ENCODE measurements at regions not wholly inside any gene's neighbourhood (a gene's known extent, or its start where the extent isn't known, plus 50 kb on each side); places are given as distances from the start of the nearest gene placed in this dataset.
A peak's percentile ranks its signal among the peaks of the same experiment; 100 is the strongest.

DNA sequence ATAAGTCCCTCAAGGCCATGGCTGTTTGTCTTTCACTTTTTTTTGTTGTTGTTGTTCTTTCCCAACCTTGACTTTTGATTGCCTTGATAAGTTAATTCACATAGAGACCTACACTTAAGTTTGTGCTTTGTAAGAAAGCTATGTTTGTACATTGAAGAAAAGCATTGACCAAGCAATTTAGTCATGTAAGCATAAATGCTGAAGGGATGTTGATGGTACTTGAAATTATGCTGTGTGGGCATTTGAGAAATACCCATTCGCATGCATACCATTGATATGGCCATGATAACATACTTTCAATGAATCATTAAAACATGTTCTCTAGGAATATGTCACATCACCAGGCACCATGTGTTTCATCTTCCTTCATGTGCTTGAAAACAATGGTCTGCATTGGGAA, 803.7 kb upstream of the TMEM132C start:
- TF ChIP-seq CTCF (conservative IDR thresholded peaks at IDR 0.05; ENCODE audit: low read length), result no peak
- DNase-seq (ENCODE audit: low read depth), result no peak
- H3K4me3 ChIP-seq (ENCODE audit: low read length), result no peak overlapping the region

- no peak for DNase-seq (ENCODE audit: low read depth)
- no peak for TF ChIP-seq CTCF (conservative IDR thresholded peaks at IDR 0.05; ENCODE audit: low read length)
Observed at GRCh38 chr12:127469331-127469730, 797.6 kb upstream of the TMEM132C start.

GRCh38 chr12:127473766-127474165, 793.2 kb upstream of the TMEM132C start:
- no peak overlapping the region for H3K4me3 ChIP-seq (ENCODE audit: low read length)
- TF ChIP-seq CTCF (conservative IDR thresholded peaks at IDR 0.05; ENCODE audit: low read length), result no peak
- DNase-seq (ENCODE audit: low read depth), result no peak

More at GRCh38 chr12:127469331-127469730, 797.6 kb upstream of the TMEM132C start:
- no peak overlapping the region for H3K4me3 ChIP-seq (ENCODE audit: low read length)

DNA sequence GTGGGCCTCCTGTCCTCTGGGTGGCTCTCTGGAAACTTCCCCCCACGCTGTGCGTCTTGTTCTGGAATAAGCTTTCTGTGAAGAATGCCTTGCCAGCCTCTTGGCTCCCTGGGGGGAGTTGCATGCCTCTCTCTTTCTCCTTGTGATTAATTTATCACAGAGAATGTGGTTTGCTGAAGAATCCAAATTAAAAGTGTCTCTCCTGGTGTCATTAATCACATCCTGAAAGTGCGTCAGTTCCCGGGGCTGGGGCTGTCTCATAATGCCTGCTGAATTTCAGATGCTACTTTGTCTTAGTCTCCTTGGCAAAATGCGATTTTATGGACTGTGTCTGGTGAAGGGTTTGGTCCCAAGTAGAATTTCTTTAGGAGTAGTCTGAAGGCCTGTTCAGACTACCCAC, 787.7 kb upstream of the TMEM132C start:
- TF ChIP-seq CTCF (conservative IDR thresholded peaks at IDR 0.05; ENCODE audit: low read length), result no peak
- DNase-seq (ENCODE audit: low read depth), result peak; percentile 55
- no peak overlapping the region for H3K4me3 ChIP-seq (ENCODE audit: low read length)

GRCh38 chr12:127480775-127481314, 786.1 kb upstream of the TMEM132C start:
- DNase-seq (ENCODE audit: low read depth), result no peak
- no peak for TF ChIP-seq CTCF (conservative IDR thresholded peaks at IDR 0.05; ENCODE audit: low read length)
- no peak overlapping the region for H3K4me3 ChIP-seq (ENCODE audit: low read length)

DNA sequence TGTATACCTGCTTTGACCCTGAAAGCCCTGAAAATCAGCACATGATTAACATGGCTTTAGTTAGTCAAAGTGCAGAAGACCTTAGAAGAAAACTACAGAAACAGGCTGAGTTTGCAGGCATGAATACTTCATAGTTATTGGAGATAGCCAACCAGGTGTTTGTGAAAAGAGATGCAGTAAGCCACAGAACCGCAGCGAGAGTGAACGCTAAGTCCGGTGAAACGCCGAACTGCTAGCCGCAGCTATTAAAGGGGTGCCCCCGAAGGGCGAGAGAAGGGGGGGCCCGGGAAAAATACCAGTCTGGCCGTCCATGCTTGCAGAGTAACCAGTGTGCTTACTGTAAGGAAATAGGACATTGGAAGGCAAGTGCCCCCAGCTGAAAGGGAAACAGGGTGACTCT, 784.0 kb upstream of the TMEM132C start:
- no peak for TF ChIP-seq CTCF (conservative IDR thresholded peaks at IDR 0.05; ENCODE audit: low read length)
- DNase-seq (ENCODE audit: low read depth), result no peak
- H3K4me3 ChIP-seq (ENCODE audit: low read length), result no peak overlapping the region

- TF ChIP-seq CTCF (conservative IDR thresholded peaks at IDR 0.05; ENCODE audit: low read length), result peak; percentile 63
- DNase-seq (ENCODE audit: low read depth), result peak; percentile 86
- no peak overlapping the region for H3K4me3 ChIP-seq (ENCODE audit: low read length)
Observed at GRCh38 chr12:127485528-127485927, 781.4 kb upstream of the TMEM132C start.

All from AG10803 (cell line).